Astrocyte (in vitro differentiated cells and primary cell): ENCODE measurements at regions not wholly inside any gene's neighbourhood (a gene's known extent, or its start where the extent isn't known, plus 50 kb on each side); places are given as distances from the start of the nearest gene placed in this dataset.

Experiments
- DNase-seq: peaks from one replicate; pipeline ENCODE4 v3.0.0-alpha.2; 2010; ENCODE audit warnings: low read depth
- FAIRE-seq: peaks from 2 replicates; lab custom pipeline; 2011; peaks lifted over from hg19 to GRCh38; lab: Jason Lieb, UNC
- H2AFZ ChIP-seq: 2 replicates; pipeline ENCODE4 v1.6.0; 2012; ENCODE audit warnings: low read depth, low read length, inconsistent platforms
- H3K27ac ChIP-seq: 2 replicates; pipeline ENCODE4 v1.5.1; 2011; ENCODE audit warnings: low read depth, low read length, inconsistent platforms
- H3K27me3 ChIP-seq: 2 replicates; pipeline ENCODE4 v1.6.0; 2011; ENCODE audit warnings: low read length, inconsistent platforms; ENCODE audit not compliant: insufficient read depth
- H3K36me3 ChIP-seq: 2 replicates; pipeline ENCODE4 v1.5.1; 2011; ENCODE audit warnings: low read length, inconsistent platforms; ENCODE audit not compliant: insufficient read depth
- H3K4me1 ChIP-seq: 2 replicates; pipeline ENCODE4 v1.5.1; 2011; ENCODE audit warnings: low read length, inconsistent platforms; ENCODE audit not compliant: insufficient read depth
- H3K4me2 ChIP-seq: 2 replicates; pipeline ENCODE4 v1.6.0; 2012; ENCODE audit warnings: low read length, inconsistent platforms
- H3K4me3 ChIP-seq: 2 replicates; pipeline ENCODE4 v1.5.1; 2011; ENCODE audit warnings: low read depth, mild to moderate bottlenecking, low read length, inconsistent platforms; ENCODE audit not compliant: insufficient read depth
- H3K79me2 ChIP-seq: 2 replicates; pipeline ENCODE4 v1.6.0; 2012; ENCODE audit warnings: mild to moderate bottlenecking, low read length, inconsistent platforms; ENCODE audit not compliant: insufficient read depth
- H3K9ac ChIP-seq: 2 replicates; pipeline ENCODE4 v1.6.0; 2012; ENCODE audit warnings: mild to moderate bottlenecking, low read length, inconsistent platforms
- H3K9me3 ChIP-seq: 2 replicates; pipeline ENCODE4 v1.5.1; 2012; ENCODE audit warnings: low read depth, mild to moderate bottlenecking, low read length, inconsistent platforms; ENCODE audit not compliant: insufficient read depth
- H4K20me1 ChIP-seq: 2 replicates; pipeline ENCODE4 v1.6.0; 2012; ENCODE audit warnings: low read length, inconsistent platforms; ENCODE audit not compliant: insufficient read depth
- H3K27ac Mint-ChIP-seq: one replicate; pipeline ENCODE4 v1.8.0; 2021; ENCODE audit warnings: mild to moderate bottlenecking, mixed read lengths; ENCODE audit not compliant: unreplicated experiment
- H3K27me3 Mint-ChIP-seq: one replicate; pipeline ENCODE4 v1.8.0; 2021; ENCODE audit warnings: low read depth, mixed read lengths; ENCODE audit not compliant: unreplicated experiment
- H3K36me3 Mint-ChIP-seq: one replicate; pipeline ENCODE4 v1.8.0; 2021; ENCODE audit warnings: low read depth, mixed read lengths; ENCODE audit not compliant: unreplicated experiment
- H3K4me1 Mint-ChIP-seq: one replicate; pipeline ENCODE4 v1.8.0; 2021; ENCODE audit warnings: low read depth, mixed read lengths; ENCODE audit not compliant: unreplicated experiment
- H3K4me3 Mint-ChIP-seq: one replicate; pipeline ENCODE4 v1.8.0; 2021; ENCODE audit warnings: mild to moderate bottlenecking, moderate library complexity, mixed read lengths; ENCODE audit not compliant: unreplicated experiment
- H3K9me3 Mint-ChIP-seq: one replicate; pipeline ENCODE4 v1.8.0; 2021; ENCODE audit warnings: mild to moderate bottlenecking, mixed read lengths; ENCODE audit not compliant: unreplicated experiment
- CTCF ChIP-seq: IDR thresholded peaks from 2 replicates; pipeline ENCODE4 v1.5.1; 2011; ENCODE audit warnings: low read depth, mild to moderate bottlenecking, inconsistent platforms, low read length, moderate library complexity; ENCODE audit not compliant: insufficient read depth
- EZH2 ChIP-seq: IDR thresholded peaks from 2 replicates; pipeline ENCODE4 v1.6.1; 2012; ENCODE audit warnings: mild to moderate bottlenecking, low read length, inconsistent platforms; ENCODE audit not compliant: insufficient read depth

DNA sequence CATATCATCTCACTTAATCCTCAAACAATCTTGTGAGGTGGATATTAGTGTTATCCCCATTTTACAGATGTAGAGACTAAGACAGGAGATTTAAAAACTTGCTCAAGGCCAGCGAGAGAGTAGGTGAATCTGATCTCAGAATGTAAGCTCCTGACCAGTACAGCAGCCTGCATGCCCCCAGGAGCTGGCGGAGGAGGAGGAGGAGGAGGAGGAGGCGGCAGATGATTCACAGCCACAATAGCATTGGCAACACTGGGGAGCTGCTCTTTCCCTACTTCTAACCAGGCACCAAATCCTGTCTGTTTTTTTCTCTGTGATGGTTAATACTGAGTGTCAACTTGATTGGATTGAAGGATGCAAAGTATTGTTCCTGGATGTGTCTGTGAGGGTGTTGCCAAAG, 243.2 kb downstream of the ATG4C start:
- Histone ChIP-seq H3K4me2 (no peak overlapping the region), H3K4me1 (no peaks in the 10 kb centered on the region), H3K27me3 (no peaks in the 10 kb centered on the region), H3K27ac (no peak overlapping the region), H3K4me3 (no peak overlapping the region), H2AFZ (no peak overlapping the region), H3K9me3 (no peaks in the 10 kb centered on the region), H3K36me3 (no peaks in the 10 kb centered on the region), H3K9ac (no peak overlapping the region), H4K20me1 (no peaks in the 10 kb centered on the region), H3K79me2 (no peaks in the 10 kb centered on the region)
- Mint-ChIP-seq H3K36me3 (peaks cover 3% of the 10 kb centered on the region), H3K4me3 (no peak overlapping the region), H3K27ac (no peak overlapping the region), H3K9me3 (peaks cover 6% of the 10 kb centered on the region), H3K4me1 (peaks cover 4% of the 10 kb centered on the region), H3K27me3 (peaks cover 4% of the 10 kb centered on the region)
- FAIRE-seq (no peak), DNase-seq (no peak)
- TF ChIP-seq EZH2, result no peak
- no peak for TF ChIP-seq CTCF

- H3K4me1 ChIP-seq, result no peaks in the 10 kb centered on the region
- FAIRE-seq (no peak), DNase-seq (no peak)
- no peaks in the 10 kb centered on the region for H3K27me3 ChIP-seq
- Mint-ChIP-seq H3K4me1 (peaks cover 3% of the 10 kb centered on the region), H3K36me3 (peaks cover 3% of the 10 kb centered on the region), H3K4me3 (no peak overlapping the region), H3K9me3 (peaks cover 6% of the 10 kb centered on the region), H3K27ac (no peak overlapping the region), H3K27me3 (peaks cover 9% of the 10 kb centered on the region)
- H4K20me1 ChIP-seq, result no peaks in the 10 kb centered on the region
- H3K27ac ChIP-seq, result no peak overlapping the region
- no peak for TF ChIP-seq CTCF
- no peak for TF ChIP-seq EZH2
- no peak overlapping the region for H3K4me2 ChIP-seq
- no peaks in the 10 kb centered on the region for H3K36me3 ChIP-seq
- H3K9me3 ChIP-seq, result no peaks in the 10 kb centered on the region
- H2AFZ ChIP-seq, result no peak overlapping the region
- no peak overlapping the region for H3K9ac ChIP-seq
- no peak overlapping the region for H3K4me3 ChIP-seq
- H3K79me2 ChIP-seq, result no peaks in the 10 kb centered on the region
Measured at GRCh38 chr1:63032171-63032570, 248.2 kb downstream of the ATG4C start.

DNA sequence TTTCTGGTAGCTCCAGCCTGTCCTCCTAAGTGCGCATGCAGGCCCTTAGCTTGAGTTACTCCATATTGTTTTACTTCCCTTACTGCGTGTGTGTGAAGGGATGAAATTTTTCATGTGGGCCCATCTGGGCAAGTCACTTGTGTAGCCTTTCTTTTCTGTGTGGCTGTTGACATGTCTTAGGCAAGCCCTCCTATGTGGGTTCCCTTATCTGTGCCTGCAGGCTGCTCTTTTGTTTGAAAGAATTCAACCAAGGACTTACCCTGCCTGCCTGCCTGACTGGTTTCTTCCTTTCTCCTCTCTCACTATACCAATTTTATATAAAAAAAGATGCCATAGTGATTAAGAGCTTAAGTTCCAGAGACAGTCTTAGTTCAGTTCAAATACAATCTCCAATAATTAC, 249.3 kb downstream of the ATG4C start:
- H3K4me1 Mint-ChIP-seq, result no peaks in the 10 kb centered on the region
- no peak overlapping the region for H3K27ac ChIP-seq
- no peaks in the 10 kb centered on the region for H3K79me2 ChIP-seq
- no peaks in the 10 kb centered on the region for H3K27me3 ChIP-seq
- no peak overlapping the region for H2AFZ ChIP-seq
- no peaks in the 10 kb centered on the region for H3K4me1 ChIP-seq
- peaks cover 3% of the 10 kb centered on the region for H3K36me3 Mint-ChIP-seq
- peaks cover 6% of the 10 kb centered on the region for H3K9me3 Mint-ChIP-seq
- H3K36me3 ChIP-seq, result no peaks in the 10 kb centered on the region
- TF ChIP-seq CTCF (no peak), EZH2 (no peak)
- H3K9ac ChIP-seq, result no peak overlapping the region
- DNase-seq, result no peak
- no peak overlapping the region for H3K4me2 ChIP-seq
- peaks cover 8% of the 10 kb centered on the region for H3K27me3 Mint-ChIP-seq
- no peaks in the 10 kb centered on the region for H4K20me1 ChIP-seq
- H3K27ac Mint-ChIP-seq, result no peak overlapping the region
- no peak overlapping the region for H3K4me3 Mint-ChIP-seq
- no peak overlapping the region for H3K4me3 ChIP-seq
- FAIRE-seq, result no peak
- H3K9me3 ChIP-seq, result no peaks in the 10 kb centered on the region
